ENCODE measurements at regions not wholly inside any gene's neighbourhood (a gene's known extent, or its start where the extent isn't known, plus 50 kb on each side); places are given as distances from the start of the nearest gene placed in this dataset.
"Not testable (repeated sequence)": the region's sequence is repeated elsewhere in the genome, so short reads cannot be mapped to it uniquely, and the experiment has no call there.

GRCh38 chr11:46215208-46215931, 62.1 kb upstream of the CREB3L1 start:
- Histone ChIP-seq H3K4me3 (ENCODE audit: low read depth, low read length) (no peak overlapping the region), H3K36me3 (ENCODE audit: control insufficient read depth, insufficient read depth, low read length) (no peaks in the 10 kb centered on the region), H3K27me3 (ENCODE audit: control insufficient read depth, insufficient read depth, low read length) (no peaks in the 10 kb centered on the region)
- no peak for DNase-seq (ENCODE audit: low read depth)
- TF ChIP-seq CTCF (IDR thresholded peaks at IDR 0.05; ENCODE audit: insufficient read depth, low read length, poor library complexity, severe bottlenecking), result no peak

- TF ChIP-seq CTCF (IDR thresholded peaks at IDR 0.05; ENCODE audit: insufficient read depth, low read length, poor library complexity, severe bottlenecking), result no peak
These were observed 64.7 kb upstream of the CREB3L1 start for GRCh38 chr11:46212720-46213119.

GRCh38 chr11:46210856-46211255, 66.6 kb upstream of the CREB3L1 start:
- Histone ChIP-seq H3K27me3 (ENCODE audit: control insufficient read depth, insufficient read depth, low read length) (peaks cover 3% of the 10 kb centered on the region), H3K36me3 (ENCODE audit: control insufficient read depth, insufficient read depth, low read length) (no peaks in the 10 kb centered on the region), H3K4me3 (ENCODE audit: low read depth, low read length) (no peak overlapping the region)
- DNase-seq (ENCODE audit: low read depth), result no peak
- no peak for TF ChIP-seq CTCF (IDR thresholded peaks at IDR 0.05; ENCODE audit: insufficient read depth, low read length, poor library complexity, severe bottlenecking)

More at GRCh38 chr11:46212720-46213119, 64.7 kb upstream of the CREB3L1 start:
- no peak for DNase-seq (ENCODE audit: low read depth)
- Histone ChIP-seq H3K4me3 (ENCODE audit: low read depth, low read length) (no peak overlapping the region), H3K27me3 (ENCODE audit: control insufficient read depth, insufficient read depth, low read length) (peaks cover 3% of the 10 kb centered on the region), H3K36me3 (ENCODE audit: control insufficient read depth, insufficient read depth, low read length) (no peaks in the 10 kb centered on the region)

- Histone ChIP-seq H3K36me3 (ENCODE audit: control insufficient read depth, insufficient read depth, low read length) (no peaks in the 10 kb centered on the region), H3K4me3 (ENCODE audit: low read depth, low read length) (no peak overlapping the region), H3K27me3 (ENCODE audit: control insufficient read depth, insufficient read depth, low read length) (peaks cover 3% of the 10 kb centered on the region)
- DNase-seq (ENCODE audit: low read depth), result peak; percentile 2
- TF ChIP-seq CTCF (IDR thresholded peaks at IDR 0.05; ENCODE audit: insufficient read depth, low read length, poor library complexity, severe bottlenecking), result no peak
These were observed 67.3 kb upstream of the CREB3L1 start for GRCh38 chr11:46210133-46210636.

- not testable (repeated sequence) for H3K4me3 ChIP-seq (ENCODE audit: low read depth, low read length); H3K27me3 ChIP-seq (ENCODE audit: control insufficient read depth, insufficient read depth, low read length); H3K36me3 ChIP-seq (ENCODE audit: control insufficient read depth, insufficient read depth, low read length); DNase-seq (ENCODE audit: low read depth)
These were observed 67.8 kb upstream of the CREB3L1 start for GRCh38 chr11:46209624-46210023.

- Histone ChIP-seq H3K27me3 (ENCODE audit: control insufficient read depth, insufficient read depth, low read length) (peaks cover 3% of the 10 kb centered on the region), H3K4me3 (ENCODE audit: low read depth, low read length) (no peak overlapping the region), H3K36me3 (ENCODE audit: control insufficient read depth, insufficient read depth, low read length) (no peaks in the 10 kb centered on the region)
- TF ChIP-seq CTCF (IDR thresholded peaks at IDR 0.05; ENCODE audit: insufficient read depth, low read length, poor library complexity, severe bottlenecking), result no peak
- DNase-seq (ENCODE audit: low read depth), result no peak
These were observed 68.7 kb upstream of the CREB3L1 start for GRCh38 chr11:46208803-46209202.
